ENCODE measurements at regions not wholly inside any gene's neighbourhood (a gene's known extent, or its start where the extent isn't known, plus 50 kb on each side); places are given as distances from the start of the nearest gene placed in this dataset.

DNA sequence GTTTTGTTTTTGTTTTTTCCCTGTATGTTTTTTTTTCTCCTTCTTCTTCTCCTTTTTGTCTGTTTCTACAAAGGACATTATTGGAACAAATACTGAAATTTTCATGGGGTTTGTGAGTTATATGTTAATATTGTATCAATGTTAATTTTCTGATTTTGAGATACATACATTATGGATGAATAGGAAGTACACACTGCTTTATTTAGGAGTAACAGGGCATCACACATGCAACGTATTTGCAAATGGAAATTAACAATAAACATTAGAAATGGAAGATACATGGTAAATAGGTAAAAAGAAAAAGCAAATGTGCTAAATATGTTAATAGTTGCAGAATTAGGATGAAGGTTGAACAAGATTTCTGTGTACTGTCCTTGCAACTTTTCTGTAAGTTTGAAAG, 477.2 kb upstream of the INTU start:
- TF ChIP-seq CTCF (IDR thresholded peaks at IDR 0.05; ENCODE audit: low read length) (no peak), EZH2 (optimal IDR thresholded peaks at IDR 0.05; ENCODE audit: low read depth, low read length) (no peak)
